ENCODE measurements at regions not wholly inside any gene's neighbourhood (a gene's known extent, or its start where the extent isn't known, plus 50 kb on each side); places are given as distances from the start of the nearest gene placed in this dataset.
A peak's percentile ranks its signal among the peaks of the same experiment; 100 is the strongest.

DNA sequence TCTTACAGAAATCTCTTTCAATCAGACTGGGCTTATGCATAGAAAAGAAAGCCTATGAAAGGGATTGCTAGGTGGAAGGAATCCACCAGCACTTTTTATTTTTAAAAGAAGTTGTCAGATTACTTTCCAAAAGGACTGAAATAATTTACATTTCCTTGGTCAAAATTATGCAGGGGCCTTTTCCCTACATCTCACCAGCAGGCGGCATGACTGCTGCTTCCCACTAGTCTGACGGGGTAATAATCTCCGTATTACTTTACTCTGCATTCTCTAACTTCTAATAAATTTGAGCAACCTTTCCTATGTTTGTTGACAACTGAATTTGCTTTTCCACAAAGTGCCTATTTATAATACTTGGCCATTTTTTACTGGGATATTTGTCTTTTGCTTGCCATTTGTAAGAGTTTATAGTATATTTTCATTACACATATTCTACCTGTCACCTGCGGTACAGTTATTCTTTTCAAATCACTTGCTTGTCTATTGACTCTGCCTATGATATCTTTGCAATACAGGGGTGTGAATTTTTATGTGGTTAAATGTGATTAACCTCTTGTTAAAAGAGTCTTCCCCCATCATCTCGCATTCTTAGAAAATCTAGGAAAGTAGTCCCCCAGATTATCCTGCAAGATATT, 51.9 kb upstream of the USP47 start:
- DNase-seq = peak in 1 of 2 donors; percentile 20

DNA sequence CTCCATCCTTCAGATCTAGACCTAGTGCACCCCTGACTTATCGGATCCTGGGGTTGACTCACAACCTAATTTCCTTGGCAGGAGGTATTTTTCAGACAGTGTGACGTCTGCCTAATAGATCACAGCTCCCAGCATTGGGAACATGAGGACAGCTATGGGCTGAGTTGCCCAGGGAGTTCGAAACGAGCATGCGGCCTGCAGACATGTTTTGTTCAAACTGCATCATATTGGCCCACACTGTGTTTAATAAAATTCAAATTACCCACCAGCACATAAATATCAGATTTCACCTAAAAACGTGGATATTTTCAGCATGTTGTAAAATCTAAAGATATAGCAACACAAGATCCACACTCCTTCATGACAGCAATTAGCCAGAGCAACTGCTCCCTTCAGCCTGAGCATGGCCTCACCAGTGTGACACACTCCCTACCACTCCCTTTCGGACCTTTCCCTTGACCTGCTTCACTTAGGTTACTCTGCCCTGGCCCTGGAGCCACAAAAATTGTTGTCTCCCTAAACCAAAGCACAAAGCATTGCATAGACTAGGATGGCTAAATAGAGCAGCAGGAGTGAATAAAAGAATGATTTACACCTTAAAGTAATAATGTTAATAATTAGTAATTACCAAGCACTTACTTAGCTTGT, 53.6 kb upstream of the USP47 start:
- DNase-seq = no peak

DNA sequence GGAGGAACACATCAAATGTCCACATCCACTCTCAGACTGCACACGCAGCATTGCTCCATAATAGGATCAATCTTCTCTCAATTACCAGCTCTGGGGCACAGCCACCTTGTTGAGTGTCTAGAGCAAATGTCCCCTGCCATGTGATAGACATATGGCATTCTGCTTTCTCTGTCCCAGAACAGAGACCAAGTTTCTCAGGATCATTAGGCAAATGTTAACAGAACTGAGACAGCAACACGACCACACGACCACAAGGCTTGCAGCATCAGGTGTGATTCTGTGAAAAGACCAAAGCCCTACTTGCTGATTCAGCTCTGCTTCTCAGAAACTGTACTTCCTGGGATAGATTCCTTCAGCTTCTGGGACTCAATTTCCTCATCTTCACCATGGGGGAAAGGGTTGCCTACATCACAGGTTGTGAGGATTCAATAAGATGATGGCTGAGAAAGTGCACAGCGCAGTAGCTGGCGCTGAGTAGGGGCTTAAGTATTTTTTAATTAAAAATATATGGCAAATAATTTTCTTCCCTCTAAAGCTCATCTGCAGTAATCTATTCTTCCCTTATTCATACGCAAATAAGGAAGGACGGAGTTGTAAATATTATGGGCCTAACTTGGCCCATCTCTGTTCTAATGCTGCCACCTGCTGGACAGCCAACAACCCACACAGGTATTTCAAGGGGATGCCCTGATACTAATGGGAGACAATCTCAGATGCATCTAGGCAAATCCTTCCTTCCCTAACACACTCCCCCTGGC, 54.3 kb upstream of the USP47 start:
- peak; percentile 11 to 61 for DNase-seq

DNA sequence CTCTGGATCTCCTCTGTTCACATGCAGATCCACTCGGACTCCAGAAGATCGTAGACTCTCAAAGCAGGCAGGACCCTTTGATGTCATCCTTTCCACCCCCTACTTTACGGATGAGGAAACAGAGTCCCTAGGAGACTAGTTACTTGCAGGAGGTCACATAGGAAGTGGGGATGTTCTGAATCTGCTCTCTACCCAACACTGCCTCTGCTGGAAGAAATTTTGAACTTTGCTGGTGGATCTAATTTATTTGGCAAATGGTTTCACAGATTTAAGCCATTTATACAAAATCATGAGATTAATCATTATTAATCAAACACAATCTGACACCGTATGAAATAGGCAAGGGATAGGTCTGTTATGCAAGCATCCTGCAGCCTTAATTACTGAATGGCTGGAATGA, 55.0 kb upstream of the USP47 start:
- no peak for DNase-seq

DNA sequence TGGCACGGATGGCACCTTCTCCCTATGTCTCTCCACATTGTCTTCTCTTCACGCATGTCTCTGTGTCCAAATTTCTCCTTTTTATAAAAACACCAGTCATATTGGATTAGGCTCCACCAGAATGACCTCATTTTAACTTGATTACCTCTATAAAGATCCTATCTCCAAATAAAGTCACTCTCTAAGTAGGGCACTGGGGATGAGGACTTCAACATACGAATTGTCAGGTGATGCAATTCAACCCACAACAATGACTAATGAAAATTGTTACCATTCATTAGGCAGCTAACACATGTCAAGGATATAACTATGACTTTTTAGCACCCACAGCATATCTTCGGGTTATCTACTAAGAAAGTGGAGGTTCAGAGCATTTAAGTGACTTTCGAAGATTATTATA, 55.5 kb upstream of the USP47 start:
- no peak for DNase-seq

DNA sequence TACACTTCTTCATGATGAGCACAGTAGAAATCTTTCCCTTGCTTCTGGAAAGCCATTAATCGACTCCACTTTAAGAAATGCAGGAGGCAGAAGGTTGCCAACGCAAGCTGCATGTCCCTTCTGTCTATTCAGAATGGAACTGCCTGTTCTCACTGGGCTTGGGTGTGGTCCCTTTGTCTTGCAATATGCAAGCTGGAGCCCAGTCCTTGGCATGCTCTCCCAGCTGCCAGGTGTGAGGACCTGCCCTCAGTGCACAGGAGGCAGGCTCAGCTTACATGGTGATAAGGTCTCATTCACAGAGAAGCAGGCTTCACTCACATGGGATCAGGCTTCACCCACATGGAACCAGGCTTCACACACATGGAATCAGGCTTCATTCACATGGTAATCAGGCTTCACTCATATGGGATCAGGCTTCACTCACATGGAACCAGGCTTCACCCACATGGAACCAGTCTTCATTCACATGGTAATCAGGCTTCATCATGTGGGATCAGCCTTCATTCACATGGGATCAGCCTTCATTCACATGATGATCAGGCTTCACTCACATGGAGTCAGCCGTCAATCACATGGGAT, 59.2 kb upstream of the USP47 start:
- DNase-seq = no peak

DNA sequence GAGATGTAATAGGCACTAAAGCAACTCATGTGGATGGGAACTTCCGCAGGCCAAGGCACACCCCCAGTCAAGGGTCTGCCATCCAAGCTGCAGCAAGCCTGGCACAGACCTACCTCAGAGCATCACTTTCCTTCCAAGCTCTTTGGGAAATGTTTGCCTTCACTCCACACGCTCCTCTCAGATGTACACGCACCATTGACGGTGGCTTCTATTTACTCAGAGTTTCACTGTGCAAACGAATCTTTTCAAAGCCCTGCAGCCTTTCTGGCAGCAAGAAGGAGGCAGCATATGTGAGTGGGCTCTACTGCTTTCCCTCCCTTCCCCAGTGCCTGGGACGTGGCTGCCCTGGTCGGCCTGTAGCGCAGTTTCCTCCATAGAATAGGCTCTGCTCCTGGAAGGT, 60.9 kb upstream of the USP47 start:
- DNase-seq = no peak

DNA sequence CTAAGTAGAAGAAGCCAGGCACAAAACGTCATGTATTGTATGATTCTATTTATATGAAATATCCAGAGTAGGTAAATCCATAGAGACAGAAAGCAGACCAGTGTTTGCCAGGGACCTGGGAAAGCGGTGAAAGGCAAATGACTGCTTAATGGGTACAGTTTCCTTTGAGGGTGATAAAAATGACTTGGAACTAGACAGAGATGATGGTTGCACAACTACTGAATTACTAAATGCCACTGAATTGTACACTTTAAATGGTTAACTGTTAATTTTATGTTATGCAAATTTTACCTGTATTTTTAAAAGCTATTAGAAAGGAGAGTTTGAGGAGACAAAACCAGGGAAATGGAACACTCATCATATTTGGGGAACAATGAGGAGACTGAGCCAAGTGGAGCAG, 61.8 kb upstream of the USP47 start:
- DNase-seq = no peak

DNA sequence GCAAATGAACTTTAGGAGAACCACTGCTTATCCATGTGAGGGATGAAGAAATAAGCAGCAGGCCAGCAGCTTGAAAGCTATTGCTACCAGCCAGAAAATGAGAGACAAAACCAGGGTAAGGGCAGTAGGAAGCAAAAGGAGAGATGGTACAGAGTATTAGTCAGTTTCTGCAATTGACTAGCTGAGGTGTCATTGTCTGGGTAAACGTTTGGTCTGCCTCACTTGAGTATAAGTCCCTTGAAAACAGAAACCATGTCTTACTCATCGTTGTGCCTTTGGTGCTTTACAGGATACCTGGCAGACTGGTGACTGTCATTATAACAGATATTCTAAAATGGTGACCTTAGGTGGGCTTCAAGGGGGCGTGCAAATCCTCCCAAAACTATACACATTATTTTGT, 63.9 kb upstream of the USP47 start:
- no peak for DNase-seq

DNA sequence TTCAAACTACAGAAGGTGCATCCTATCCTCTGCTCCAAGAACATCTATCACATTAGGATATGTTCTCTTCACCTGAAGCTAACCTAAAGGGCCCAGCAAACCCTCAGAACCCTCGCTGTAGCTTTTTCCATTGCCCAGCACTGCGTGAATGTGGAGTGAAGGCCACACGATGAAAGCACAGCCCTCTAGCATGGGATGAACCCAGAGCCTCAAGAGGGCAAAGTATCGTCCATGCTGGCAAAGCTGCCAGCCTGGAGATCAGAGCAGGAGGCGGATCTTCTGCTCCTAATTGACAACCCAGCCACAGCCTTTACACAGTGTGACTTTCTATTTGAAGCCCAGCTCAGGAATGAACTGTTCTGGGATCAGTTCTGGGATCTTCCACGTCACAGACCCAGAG, 65.1 kb upstream of the USP47 start:
- DNase-seq = no peak

DNA sequence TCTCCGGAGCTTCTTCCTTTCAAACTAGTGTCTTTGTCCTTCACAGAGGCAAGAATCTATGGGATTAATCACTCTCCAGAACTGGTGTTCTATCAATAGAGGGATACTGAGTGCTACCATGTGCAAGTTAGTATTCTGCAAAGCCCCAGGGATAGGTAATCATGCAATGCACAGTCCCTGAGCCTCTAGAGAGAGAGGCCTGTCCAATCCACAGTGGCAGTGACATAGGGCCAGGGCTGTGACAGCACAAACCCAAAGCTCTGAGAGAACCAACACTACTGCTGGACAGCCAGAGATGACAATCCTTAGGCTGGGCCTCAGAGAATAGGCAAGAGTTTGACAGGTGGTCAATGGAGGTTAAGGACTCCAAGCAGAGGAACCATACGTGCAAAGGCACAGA, 66.8 kb upstream of the USP47 start:
- no peak for DNase-seq

DNA sequence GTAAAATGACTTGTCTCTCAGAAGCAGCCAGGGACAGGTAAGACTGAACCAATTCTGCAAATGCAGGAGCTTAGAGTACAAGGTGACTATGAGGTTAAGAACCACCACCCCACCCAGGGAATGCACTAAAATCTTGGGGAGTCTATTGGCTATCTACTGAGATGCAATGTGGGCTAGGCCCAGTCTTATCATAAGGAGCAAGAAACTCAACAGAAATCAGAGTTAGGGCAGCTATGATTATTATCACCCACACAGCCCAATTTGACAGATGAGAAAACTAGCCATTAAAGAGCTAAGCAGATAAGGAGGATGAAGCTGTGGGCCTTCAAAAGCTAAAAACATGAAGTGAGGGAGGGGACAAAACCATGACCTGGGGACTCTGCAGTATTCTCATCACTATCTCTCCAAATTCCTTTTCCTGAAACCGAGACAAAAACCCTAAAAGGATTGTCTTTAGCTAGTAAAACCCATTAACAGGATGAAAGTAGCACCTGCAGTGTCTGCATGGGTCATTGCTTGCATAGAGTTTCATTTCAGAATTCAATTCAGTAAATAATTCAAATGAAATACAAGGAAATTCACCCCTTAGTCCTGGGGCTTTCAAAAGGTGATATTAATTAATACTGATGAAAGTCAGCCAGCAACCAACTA, 68.8 kb upstream of the USP47 start:
- DNase-seq = no peak

DNA sequence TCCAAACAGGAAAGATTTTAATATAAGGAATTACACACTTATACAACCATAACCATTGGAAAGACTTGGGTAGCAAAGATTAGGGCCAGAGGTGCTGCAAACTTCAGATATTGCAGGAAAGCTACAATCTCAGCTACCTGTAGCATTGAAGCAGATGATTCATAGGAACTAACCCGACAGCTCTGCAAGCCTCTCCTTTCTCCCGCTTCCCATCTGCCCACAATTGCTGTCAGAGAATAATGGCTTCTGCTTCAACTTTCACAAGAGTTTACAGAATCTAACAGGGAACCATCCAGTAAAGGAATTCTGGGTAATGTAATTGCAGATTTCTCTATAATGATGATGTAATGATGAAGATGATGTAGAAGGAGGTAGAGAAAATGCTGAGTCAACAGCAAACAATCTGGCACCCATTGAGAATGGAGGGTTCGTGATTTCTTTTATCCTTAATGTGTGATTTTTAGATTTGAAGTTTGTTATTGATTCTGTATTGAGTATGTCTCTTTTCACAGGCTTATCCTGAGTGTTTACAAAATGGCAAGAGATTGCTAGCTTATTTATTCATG, 70.8 kb upstream of the USP47 start:
- DNase-seq = no peak

DNA sequence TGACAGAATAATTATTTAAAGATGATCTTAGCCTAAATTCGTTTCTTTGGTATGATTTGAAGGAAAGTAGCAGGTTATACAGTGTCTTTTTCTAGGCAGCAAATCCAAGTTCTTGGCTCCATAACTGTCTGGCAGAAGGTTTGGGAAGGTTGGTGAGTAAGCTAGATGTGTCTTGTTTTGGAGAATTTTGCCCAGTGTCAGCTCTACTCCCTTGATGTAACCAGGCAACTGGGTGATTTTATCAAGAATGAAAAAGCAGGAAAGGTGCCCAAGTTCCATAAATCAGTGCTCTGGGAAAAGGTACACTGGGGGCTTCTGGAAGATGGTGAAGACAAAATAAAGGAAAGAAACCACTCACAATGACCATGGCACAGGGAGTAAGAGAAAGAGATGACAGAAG, 71.5 kb upstream of the USP47 start:
- no peak for DNase-seq

DNA sequence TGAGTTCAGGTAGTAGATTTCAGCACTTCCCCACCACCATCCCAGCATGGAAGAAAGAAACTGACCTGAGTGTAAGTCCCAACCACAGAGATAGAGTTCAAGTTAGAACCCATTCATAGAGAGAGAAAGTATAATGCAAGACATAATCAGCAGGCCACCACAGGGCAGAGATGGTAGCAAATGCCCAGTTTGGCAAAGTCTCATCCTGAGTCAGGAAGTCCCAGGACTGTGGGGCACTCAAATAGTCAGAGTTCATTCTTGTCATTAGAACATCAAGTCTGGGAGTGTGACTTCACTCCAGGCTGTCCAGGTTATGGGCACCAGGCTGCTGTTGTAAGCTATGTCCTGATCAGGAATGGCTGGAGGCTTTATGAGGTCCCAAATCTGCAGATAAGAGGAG, 72.0 kb upstream of the USP47 start:
- DNase-seq = no peak

DNA sequence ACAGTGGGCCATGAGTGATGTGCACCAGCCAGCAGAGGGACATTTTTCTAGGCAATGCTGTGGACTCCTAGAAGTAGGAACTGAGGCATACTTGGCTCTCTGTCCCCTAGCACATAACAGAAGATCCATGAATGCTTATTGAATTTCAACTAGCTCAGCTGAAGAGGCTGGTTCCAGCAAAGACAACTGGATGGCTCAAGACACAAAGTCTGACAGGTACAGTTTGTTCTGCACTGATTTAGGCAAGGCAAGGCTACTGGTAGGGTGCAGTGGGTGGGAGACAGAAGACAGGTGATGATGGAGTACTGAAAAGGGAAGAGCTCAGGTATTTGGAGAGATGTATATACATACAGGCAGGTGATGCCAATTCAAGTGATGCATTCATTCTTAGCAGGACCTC, 72.4 kb upstream of the USP47 start:
- no peak for DNase-seq

DNA sequence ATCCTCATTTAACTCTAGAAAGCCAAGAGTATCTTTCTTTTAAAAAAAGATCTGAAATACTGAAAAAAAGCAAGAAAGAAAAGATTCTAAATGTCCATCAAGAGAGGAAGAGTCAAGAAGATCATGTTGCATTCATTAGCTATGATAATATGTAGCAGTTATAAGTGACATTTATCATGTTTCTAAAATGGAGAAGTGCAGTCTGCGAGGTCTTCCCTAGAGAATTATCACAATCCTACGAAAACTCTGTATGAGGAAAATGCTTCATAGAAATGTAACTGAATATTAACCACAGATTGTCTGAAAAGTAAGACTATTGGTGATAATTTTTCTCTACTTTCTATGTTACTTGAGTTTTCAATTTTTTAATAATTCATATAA, 77.4 kb upstream of the USP47 start:
- DNase-seq = no peak

DNA sequence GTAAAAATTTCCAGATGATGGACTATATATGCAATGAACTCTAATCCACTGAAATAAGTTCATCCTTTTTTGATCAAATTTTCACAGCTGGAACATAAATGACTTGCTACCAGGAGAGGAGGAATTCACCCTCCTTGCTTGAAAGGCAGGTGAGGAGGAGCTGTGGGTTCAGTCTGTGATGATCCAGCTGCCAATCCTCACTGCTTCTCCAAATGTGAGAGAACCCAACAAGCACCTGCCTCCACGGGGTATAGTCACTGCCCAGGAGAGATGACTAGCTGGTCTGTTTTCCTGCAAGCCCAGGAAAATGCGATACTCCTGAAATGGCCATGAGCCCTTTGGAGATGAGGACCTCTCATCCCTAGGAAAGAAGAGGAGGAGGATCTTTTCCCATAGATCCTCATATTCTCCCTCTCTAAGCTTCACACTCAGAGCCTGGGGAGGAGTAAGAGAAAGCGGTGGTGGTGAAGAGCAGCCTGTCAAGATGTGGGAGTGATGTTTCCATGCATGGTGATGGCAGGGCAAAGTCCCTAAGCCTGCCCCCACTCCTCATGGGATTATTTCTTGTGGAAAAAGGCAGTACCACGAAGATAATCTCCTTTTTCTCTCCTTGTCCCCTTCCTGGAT, 77.9 kb upstream of the USP47 start:
- DNase-seq = no peak

DNA sequence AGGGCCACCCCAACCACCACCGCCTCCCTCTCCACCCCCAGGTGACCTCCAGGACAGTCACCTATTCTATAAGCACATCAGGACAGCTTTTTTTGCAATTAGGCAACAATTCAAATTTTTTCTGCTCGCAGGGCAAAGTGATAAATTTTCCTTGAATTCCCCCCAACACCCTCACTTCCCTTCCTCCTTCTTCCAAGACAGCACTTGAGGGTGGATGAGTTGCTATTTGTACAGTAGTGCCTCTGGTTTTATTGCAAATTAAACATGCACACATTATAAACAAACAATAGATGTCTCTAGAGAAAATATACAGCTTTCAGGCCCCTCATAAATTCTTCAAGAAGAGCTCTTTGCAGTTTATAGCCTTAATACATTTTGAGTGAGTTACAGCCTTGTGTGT, 80.9 kb upstream of the USP47 start:
- DNase-seq = no peak

DNA sequence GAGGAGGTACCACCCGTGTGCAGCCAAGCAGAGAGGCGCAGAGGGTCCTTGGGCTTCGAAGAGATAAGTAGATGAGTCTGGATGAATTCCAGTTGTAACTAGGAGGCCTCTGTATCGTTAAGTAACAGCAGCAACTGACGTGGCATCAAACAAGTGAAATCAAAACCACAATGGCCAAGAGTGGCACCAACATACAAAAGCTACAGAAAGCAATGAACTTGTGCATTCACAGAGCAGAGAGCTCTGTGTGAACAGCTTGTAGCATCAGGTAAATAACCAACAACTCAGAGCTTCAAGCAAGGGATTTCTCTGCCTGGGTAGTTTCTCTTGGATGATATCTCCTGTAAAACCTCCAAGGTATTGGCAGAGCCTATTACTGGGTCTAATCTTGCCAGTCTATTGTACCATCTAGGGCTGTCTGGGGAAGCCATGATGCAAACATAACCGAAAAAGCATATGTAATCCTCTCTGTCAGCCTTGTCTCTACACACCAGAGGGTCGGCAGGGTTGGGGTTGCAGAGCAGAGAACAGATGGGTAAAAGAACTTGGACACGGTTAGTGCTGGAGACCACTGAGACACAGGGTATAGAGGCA, 83.1 kb upstream of the USP47 start:
- DNase-seq = no peak

DNA sequence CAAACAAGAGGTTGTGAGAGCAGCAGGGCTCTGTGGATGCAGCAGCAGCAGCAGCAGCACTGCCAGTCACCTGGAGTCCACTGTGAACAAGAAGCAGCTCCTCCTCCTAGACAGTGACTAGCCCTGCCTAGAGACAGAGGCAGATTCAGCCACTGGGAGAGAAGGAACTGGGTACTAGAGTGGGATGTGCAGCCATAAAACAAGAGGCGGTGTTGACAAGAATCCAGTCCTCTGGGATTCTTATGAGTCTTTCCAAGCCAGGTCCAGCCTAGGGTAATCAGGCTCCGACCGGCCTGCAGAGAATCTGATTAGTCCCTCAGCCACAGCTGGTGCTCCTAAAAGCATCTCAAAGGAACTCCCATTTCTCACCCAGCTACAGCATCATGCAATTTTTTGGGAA, 83.9 kb upstream of the USP47 start:
- DNase-seq = no peak

DNA sequence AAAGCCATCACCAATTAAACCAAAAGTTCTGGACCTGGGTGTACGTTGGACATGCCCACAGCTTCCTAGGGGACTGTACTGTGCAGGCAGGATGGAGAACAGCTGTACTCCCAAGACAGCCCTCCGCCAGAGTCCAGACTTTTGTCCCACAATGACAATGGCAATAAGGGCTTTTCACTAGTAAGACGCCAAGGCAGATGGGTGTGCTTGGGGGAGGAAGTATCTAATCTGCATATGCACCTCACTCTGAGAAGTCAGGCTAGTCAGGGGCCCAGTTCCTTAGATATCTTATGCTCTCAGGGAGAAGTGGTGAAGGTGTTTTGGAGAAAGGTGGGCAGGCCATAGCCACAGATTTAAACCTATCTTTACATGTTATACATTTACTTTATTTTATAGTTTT, 85.1 kb upstream of the USP47 start:
- no peak for DNase-seq

All from bone marrow (tissue), 2 donors.